ENCODE measurements at regions not wholly inside any gene's neighbourhood (a gene's known extent, or its start where the extent isn't known, plus 50 kb on each side); places are given as distances from the start of the nearest gene placed in this dataset.

- H3K4ac ChIP-seq (ENCODE audit: low read depth in 1 of 2, low read length in 2 of 2), result no peak overlapping the region
- no peak overlapping the region for H2BK5ac ChIP-seq (ENCODE audit: low read depth, low read length, poor library complexity, severe bottlenecking)
- no peak overlapping the region for H3K4me3 ChIP-seq (ENCODE audit: insufficient read depth in 1 of 2, low read depth in 1 of 2, low read length in 2 of 2)
- no peak overlapping the region for H4K91ac ChIP-seq (ENCODE audit: low read length)
- H3K14ac ChIP-seq (ENCODE audit: low read length in 2 of 2), result no peak overlapping the region
- H3K4me2 ChIP-seq (ENCODE audit: low read length, poor library complexity, severe bottlenecking), result no peak overlapping the region
- H3K23ac ChIP-seq (ENCODE audit: low read length in 2 of 2), result no peak overlapping the region
- H3K9ac ChIP-seq (ENCODE audit: low read length), result no peak overlapping the region
- WGBS, result 87% methylated on average over 10 of the region's 10 CpGs
- no peak overlapping the region for H2BK120ac ChIP-seq (ENCODE audit: low read depth, low read length)
- no peaks in the 10 kb centered on the region for H3K79me1 ChIP-seq (replicated peaks; ENCODE audit: low read length, poor library complexity, severe bottlenecking)
- no peak overlapping the region for H2AK5ac ChIP-seq (ENCODE audit: low read length, severe bottlenecking)
- no peaks in the 10 kb centered on the region for H3K36me3 ChIP-seq (ENCODE audit: control insufficient read depth in 1 of 2, insufficient read depth in 2 of 2, low read depth in 1 of 2, low read length in 2 of 2)
- H3K27ac ChIP-seq (ENCODE audit: low read length, poor library complexity, severe bottlenecking), result no peak overlapping the region
- H3K4me1 ChIP-seq (ENCODE audit: control insufficient read depth, insufficient read depth, low read depth, low read length), result no peaks in the 10 kb centered on the region
- no peak overlapping the region for H3K18ac ChIP-seq (ENCODE audit: low read depth in 1 of 2, low read length in 2 of 2)
- no peaks in the 10 kb centered on the region for H3K9me3 ChIP-seq (ENCODE audit: control insufficient read depth, low read length)
- no peak overlapping the region for H4K8ac ChIP-seq (ENCODE audit: low read length)
- H2BK15ac ChIP-seq (ENCODE audit: low read depth, poor library complexity, severe bottlenecking), result no peak overlapping the region
- DNase-seq, result no peak
- H2AFZ ChIP-seq (ENCODE audit: low read depth, low read length), result no peak overlapping the region
- H2BK12ac ChIP-seq (ENCODE audit: low read length in 2 of 2), result no peak overlapping the region
- H3K27me3 ChIP-seq (ENCODE audit: control insufficient read depth in 1 of 2, insufficient read depth in 1 of 2, low read length in 2 of 2), result no peaks in the 10 kb centered on the region
Measured at GRCh38 chr4:35900286-35901243, 343.7 kb downstream of the ARAP2 start.

- no peaks in the 10 kb centered on the region for H3K27me3 ChIP-seq (ENCODE audit: control insufficient read depth in 1 of 2, insufficient read depth in 1 of 2, low read length in 2 of 2)
- H3K23ac ChIP-seq (ENCODE audit: low read length in 2 of 2), result no peak overlapping the region
- no peak for DNase-seq
- no peak overlapping the region for H2AFZ ChIP-seq (ENCODE audit: low read depth, low read length)
- no peak overlapping the region for H2BK12ac ChIP-seq (ENCODE audit: low read length in 2 of 2)
- no peak overlapping the region for H3K4me2 ChIP-seq (ENCODE audit: low read length, poor library complexity, severe bottlenecking)
- H3K18ac ChIP-seq (ENCODE audit: low read depth in 1 of 2, low read length in 2 of 2), result no peak overlapping the region
- H3K79me1 ChIP-seq (replicated peaks; ENCODE audit: low read length, poor library complexity, severe bottlenecking), result no peaks in the 10 kb centered on the region
- no peak overlapping the region for H3K9ac ChIP-seq (ENCODE audit: low read length)
- H3K14ac ChIP-seq (ENCODE audit: low read length in 2 of 2), result no peak overlapping the region
- no peak overlapping the region for H3K4ac ChIP-seq (ENCODE audit: low read depth in 1 of 2, low read length in 2 of 2)
- no peak overlapping the region for H3K4me3 ChIP-seq (ENCODE audit: insufficient read depth in 1 of 2, low read depth in 1 of 2, low read length in 2 of 2)
- no peak overlapping the region for H4K91ac ChIP-seq (ENCODE audit: low read length)
- no peaks in the 10 kb centered on the region for H3K4me1 ChIP-seq (ENCODE audit: control insufficient read depth, insufficient read depth, low read depth, low read length)
- no peak overlapping the region for H2BK5ac ChIP-seq (ENCODE audit: low read depth, low read length, poor library complexity, severe bottlenecking)
- H2AK5ac ChIP-seq (ENCODE audit: low read length, severe bottlenecking), result no peak overlapping the region
- WGBS, result 73% methylated on average over 2 of the region's 2 CpGs
- H4K8ac ChIP-seq (ENCODE audit: low read length), result no peak overlapping the region
- H2BK120ac ChIP-seq (ENCODE audit: low read depth, low read length), result no peak overlapping the region
- no peaks in the 10 kb centered on the region for H3K36me3 ChIP-seq (ENCODE audit: control insufficient read depth in 1 of 2, insufficient read depth in 2 of 2, low read depth in 1 of 2, low read length in 2 of 2)
- H2BK15ac ChIP-seq (ENCODE audit: low read depth, poor library complexity, severe bottlenecking), result no peak overlapping the region
- H3K27ac ChIP-seq (ENCODE audit: low read length, poor library complexity, severe bottlenecking), result no peak overlapping the region
- no peaks in the 10 kb centered on the region for H3K9me3 ChIP-seq (ENCODE audit: control insufficient read depth, low read length)
Measured at GRCh38 chr4:35912174-35912573, 332.1 kb downstream of the ARAP2 start.

DNA sequence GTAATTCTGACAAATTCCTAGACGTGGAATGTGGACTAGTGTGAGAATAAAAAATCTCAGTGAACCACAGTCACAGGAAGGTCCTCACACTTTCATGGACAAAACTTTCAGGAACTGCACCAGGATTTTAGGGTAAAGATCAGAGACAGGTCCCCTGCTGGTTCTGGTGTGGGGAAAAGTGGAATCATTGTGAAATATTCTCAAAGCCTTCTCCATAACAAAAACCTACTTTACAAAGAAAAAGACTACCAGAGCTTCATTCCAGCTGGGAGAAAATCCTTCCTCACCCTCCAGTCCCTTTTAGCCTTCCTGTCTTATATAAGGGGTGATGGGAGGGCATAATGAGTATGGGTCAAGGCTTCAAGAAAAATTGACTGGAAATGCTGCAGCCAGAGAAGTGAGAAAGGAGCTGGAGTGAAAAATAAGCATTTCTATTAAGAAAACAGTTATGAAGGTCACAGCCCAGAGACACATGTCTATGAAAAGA, 325.8 kb downstream of the ARAP2 start:
- no peak overlapping the region for H2BK5ac ChIP-seq (ENCODE audit: low read depth, low read length, poor library complexity, severe bottlenecking)
- no peak overlapping the region for H2BK120ac ChIP-seq (ENCODE audit: low read depth, low read length)
- no peak overlapping the region for H4K8ac ChIP-seq (ENCODE audit: low read length)

DNA sequence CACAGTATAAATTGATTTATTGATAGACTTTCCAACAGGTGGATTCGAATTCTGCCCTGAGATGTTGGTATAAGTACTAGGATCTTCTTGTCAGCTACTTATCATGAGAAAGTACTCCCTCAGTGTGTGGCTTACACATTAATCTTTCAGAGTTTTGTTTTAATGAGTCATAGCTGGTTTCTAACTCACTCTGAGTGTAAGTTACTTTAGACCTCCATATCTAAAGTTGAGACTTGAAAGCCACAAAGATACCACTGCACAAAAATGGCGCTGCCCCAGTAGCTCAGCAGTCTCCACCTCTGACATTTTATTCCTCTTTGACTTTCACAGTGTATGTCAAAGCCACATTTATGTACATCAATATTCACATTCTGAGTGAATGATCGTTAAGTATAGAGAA, 318.5 kb downstream of the ARAP2 start:
- no peaks in the 10 kb centered on the region for H3K4me1 ChIP-seq (ENCODE audit: control insufficient read depth, insufficient read depth, low read depth, low read length)
- WGBS, result 93% methylated on average over 1 of the region's 3 CpGs

More for the DNA sequence above, 325.8 kb downstream of the ARAP2 start:
- Histone ChIP-seq H3K4me1 (ENCODE audit: control insufficient read depth, insufficient read depth, low read depth, low read length) (no peaks in the 10 kb centered on the region), H2AK5ac (ENCODE audit: low read length, severe bottlenecking) (no peak overlapping the region), H3K27ac (ENCODE audit: low read length, poor library complexity, severe bottlenecking) (no peak overlapping the region), H3K79me1 (replicated peaks; ENCODE audit: low read length, poor library complexity, severe bottlenecking) (no peaks in the 10 kb centered on the region), H3K4me3 (ENCODE audit: insufficient read depth in 1 of 2, low read depth in 1 of 2, low read length in 2 of 2) (no peak overlapping the region), H3K14ac (ENCODE audit: low read length in 2 of 2) (no peak overlapping the region), H3K4me2 (ENCODE audit: low read length, poor library complexity, severe bottlenecking) (no peak overlapping the region), H2AFZ (ENCODE audit: low read depth, low read length) (no peak overlapping the region), H2BK15ac (ENCODE audit: low read depth, poor library complexity, severe bottlenecking) (no peak overlapping the region), H4K91ac (ENCODE audit: low read length) (no peak overlapping the region), H3K18ac (ENCODE audit: low read depth in 1 of 2, low read length in 2 of 2) (no peak overlapping the region), H3K4ac (ENCODE audit: low read depth in 1 of 2, low read length in 2 of 2) (no peak overlapping the region), H3K9ac (ENCODE audit: low read length) (no peak overlapping the region), H3K27me3 (ENCODE audit: control insufficient read depth in 1 of 2, insufficient read depth in 1 of 2, low read length in 2 of 2) (no peaks in the 10 kb centered on the region), H3K23ac (ENCODE audit: low read length in 2 of 2) (no peak overlapping the region), H3K9me3 (ENCODE audit: control insufficient read depth, low read length) (no peaks in the 10 kb centered on the region), H3K36me3 (ENCODE audit: control insufficient read depth in 1 of 2, insufficient read depth in 2 of 2, low read depth in 1 of 2, low read length in 2 of 2) (no peaks in the 10 kb centered on the region), H2BK12ac (ENCODE audit: low read length in 2 of 2) (no peak overlapping the region)
- DNase-seq, result no peak
- WGBS, result 83% methylated on average over 1 of the region's 1 CpG

More for the DNA sequence above, 318.5 kb downstream of the ARAP2 start:
- Histone ChIP-seq H4K8ac (ENCODE audit: low read length) (no peak overlapping the region), H3K36me3 (ENCODE audit: control insufficient read depth in 1 of 2, insufficient read depth in 2 of 2, low read depth in 1 of 2, low read length in 2 of 2) (no peaks in the 10 kb centered on the region), H2BK12ac (ENCODE audit: low read length in 2 of 2) (no peak overlapping the region), H4K91ac (ENCODE audit: low read length) (no peak overlapping the region), H3K79me1 (replicated peaks; ENCODE audit: low read length, poor library complexity, severe bottlenecking) (no peaks in the 10 kb centered on the region), H2AFZ (ENCODE audit: low read depth, low read length) (no peak overlapping the region), H3K9ac (ENCODE audit: low read length) (no peak overlapping the region), H3K9me3 (ENCODE audit: control insufficient read depth, low read length) (no peaks in the 10 kb centered on the region), H2BK15ac (ENCODE audit: low read depth, poor library complexity, severe bottlenecking) (no peak overlapping the region), H3K14ac (ENCODE audit: low read length in 2 of 2) (no peak overlapping the region), H3K4me2 (ENCODE audit: low read length, poor library complexity, severe bottlenecking) (no peak overlapping the region), H3K23ac (ENCODE audit: low read length in 2 of 2) (no peak overlapping the region), H3K27ac (ENCODE audit: low read length, poor library complexity, severe bottlenecking) (no peak overlapping the region), H2BK120ac (ENCODE audit: low read depth, low read length) (no peak overlapping the region), H2BK5ac (ENCODE audit: low read depth, low read length, poor library complexity, severe bottlenecking) (no peak overlapping the region), H3K27me3 (ENCODE audit: control insufficient read depth in 1 of 2, insufficient read depth in 1 of 2, low read length in 2 of 2) (no peaks in the 10 kb centered on the region), H3K18ac (ENCODE audit: low read depth in 1 of 2, low read length in 2 of 2) (no peak overlapping the region), H3K4ac (ENCODE audit: low read depth in 1 of 2, low read length in 2 of 2) (no peak overlapping the region), H3K4me3 (ENCODE audit: insufficient read depth in 1 of 2, low read depth in 1 of 2, low read length in 2 of 2) (no peak overlapping the region), H2AK5ac (ENCODE audit: low read length, severe bottlenecking) (no peak overlapping the region)
- no peak for DNase-seq
